NCI-H748 treated with DMSO at 0.1 percent for 48 hours (cell line): ENCODE measurements at regions not wholly inside any gene's neighbourhood (a gene's known extent, or its start where the extent isn't known, plus 50 kb on each side); places are given as distances from the start of the nearest gene placed in this dataset.
"Not testable (repeated sequence)": the region's sequence is repeated elsewhere in the genome, so short reads cannot be mapped to it uniquely, and the experiment has no call there.

Source experiments
- DNase-seq: peaks from one replicate; lab custom pipeline; 2025; lab: John Stamatoyannopoulos, UW

DNA sequence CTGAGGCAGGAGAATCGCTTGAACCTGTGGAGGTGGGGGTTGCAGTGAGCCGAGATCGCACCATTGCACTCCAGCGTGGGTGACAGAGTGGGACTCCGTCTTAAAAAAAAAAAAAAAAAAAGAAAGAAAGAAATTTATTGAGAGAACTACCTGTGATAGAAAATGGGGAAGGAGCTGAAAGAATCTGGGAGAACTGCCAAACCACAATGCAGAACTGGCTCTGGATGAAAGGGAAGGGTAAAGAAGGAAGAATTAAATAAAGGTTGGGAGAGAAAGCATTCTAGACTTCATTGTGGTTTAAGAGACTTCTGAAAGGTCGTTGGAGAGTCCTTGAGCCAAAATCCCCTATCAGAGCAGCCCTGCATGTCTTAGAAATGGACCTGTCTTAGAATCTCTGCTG lies 567.9 kb upstream of the HTR2C start:
- DNase-seq: no peak

DNA sequence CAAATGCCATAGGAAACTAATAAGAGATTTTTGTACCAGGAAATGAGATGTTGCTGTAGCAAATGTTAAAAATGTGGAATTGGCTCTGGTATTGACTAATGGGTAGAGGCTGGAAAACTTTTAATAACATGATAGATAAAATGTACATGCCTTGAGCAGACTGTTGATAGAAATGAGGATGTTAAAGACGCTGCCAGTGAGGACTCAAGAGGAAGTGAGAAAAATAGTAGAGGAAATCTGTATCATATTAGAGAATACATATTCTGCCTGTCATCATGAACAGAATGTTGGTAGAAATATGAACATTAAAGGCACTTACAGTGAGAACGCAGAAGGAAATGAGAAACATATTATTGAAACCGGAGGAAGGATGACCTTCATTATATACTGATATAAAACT lies 577.2 kb upstream of the HTR2C start:
- DNase-seq: no peak

DNA sequence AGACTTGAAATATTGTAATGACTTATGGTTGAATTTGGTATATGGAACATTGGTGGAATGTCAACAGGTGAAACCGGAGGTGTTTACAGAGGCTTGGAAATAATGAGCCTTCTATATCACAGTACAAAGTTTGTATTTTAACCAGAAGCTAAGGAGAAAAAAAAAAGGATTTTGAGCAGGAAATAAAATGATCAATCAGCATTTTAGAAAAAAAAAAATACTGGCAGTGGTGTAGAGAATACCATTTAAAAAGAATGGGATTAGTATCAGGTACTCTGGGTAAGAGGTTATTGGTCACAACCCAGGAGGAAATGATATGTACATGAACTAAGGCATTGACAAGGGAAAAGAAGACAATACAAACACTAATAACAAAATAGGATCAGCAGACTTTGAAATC lies 587.1 kb upstream of the HTR2C start:
- no peak for DNase-seq

DNA sequence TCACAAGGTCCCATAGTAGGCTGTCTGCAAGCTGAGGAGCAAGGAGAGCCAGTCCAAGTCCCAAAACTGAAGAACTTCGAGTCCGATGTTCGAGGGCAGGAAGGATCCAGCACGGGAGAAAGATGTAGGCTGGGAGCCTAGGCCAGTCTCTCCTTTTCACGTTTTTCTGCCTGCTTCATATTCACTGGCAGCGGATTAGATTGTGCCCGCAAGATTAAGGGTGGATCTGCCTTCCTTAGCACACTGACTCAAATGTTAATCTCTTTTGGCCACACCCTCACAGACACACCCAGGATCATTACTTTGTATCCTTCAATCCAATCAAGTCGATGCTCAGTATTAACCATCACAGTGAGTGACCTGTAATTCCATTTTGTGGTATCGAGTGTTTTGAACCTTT lies 592.2 kb upstream of the HTR2C start:
- not testable (repeated sequence) for DNase-seq

DNA sequence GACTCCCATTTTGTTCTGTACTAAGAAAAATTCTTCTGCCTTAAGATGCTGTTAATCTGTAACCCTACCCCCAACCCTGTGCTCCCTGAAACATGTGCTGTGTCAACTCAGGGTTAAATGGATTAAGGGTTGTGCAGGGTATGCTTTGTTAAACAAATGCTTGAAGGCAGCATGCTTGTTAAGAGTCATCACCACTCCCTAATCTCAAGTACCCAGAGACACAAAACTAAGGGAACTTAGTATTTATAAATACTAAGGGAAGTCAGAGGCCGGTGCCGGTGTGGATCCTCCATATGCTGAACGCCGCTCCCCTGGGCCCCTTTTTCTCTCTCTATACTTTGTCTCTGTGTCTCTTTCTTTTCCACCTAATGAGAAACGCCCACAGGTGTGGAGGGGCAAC lies 593.2 kb upstream of the HTR2C start:
- not testable (repeated sequence) for DNase-seq

DNA sequence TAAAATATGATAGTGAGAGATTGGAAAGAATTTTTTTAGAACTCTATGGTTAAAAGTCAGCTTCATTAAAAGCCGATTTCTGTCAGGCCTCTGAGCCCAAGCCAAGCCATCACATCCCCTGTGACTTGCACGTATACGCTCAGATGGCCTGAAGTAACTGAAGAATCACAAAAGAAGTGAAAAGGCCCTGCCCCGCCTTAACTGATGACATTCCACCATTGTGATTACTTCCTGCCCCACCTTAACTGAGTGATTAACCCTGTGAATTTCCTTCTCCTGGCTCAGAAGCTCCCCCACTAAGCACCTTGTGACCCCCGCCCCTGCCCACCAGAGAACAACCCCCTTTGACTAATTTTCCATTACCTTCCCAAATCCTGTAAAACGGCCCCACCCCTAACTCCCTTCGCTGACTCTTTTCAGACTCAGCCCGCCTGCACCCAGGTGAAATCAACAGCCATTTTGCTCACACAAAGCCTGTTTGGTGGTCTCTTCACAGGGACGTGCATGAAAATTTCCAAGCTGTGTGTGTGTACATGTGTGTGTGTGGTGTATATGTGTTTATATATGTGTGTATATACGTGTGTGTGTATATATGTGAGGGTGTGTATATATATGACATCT lies 595.5 kb upstream of the HTR2C start:
- DNase-seq: not testable (repeated sequence)

DNA sequence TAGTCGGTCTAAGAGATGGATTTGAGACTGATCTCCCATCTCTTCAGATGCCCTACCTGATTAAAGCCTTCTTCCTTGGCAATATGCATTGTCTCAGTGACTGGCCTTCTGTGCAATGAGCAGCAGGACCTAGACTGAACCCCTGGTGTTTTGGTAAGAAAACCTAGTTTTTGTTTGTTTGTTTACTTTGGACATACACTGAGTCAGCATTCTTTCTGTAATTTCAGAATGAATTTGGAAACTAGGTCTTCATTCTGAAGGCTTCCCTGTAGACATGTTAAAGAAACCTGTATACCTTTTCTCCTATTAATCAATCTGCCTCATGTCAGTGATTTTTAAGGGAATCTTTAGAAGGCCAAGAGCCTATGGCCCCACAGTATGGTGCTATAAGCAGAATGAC lies 597.5 kb upstream of the HTR2C start:
- DNase-seq: no peak

DNA sequence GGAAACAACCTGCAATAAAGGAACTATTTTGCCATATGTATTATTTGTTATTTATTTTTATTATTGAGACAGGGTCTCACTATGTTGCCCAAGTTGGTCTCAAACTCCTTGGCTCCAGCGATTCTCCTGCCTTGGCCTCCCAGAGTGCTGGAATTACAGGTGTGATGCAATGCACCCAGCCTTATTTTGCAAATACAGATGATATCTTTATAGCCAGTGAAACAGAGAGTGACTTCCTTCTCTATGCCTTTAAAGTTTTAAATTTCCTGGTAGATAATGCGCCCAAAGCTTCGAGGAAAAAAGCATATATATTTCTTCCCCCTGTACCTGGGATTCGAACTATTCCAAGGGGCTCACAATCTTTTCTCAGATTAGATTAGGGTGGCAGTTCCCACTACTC lies 601.1 kb upstream of the HTR2C start:
- DNase-seq: no peak

DNA sequence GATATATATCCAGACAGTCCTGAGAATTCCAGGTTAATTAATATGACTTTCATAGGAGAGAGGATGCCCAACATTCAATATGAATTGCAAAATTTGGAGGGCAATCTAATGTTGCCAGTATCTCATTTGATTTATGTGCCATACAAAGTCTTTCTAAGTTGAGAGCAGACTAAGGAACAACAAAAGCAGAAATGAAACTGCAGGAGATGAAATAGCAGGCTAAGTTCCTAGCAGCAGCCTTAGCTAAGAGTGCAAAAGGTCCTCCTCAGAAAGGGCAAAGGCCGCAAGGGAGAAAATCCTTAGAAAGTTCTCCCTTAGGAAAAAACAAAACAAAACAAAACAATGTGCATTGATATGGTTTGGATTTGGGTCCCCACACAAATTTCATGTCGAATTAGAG lies 602.9 kb upstream of the HTR2C start:
- no peak for DNase-seq

DNA sequence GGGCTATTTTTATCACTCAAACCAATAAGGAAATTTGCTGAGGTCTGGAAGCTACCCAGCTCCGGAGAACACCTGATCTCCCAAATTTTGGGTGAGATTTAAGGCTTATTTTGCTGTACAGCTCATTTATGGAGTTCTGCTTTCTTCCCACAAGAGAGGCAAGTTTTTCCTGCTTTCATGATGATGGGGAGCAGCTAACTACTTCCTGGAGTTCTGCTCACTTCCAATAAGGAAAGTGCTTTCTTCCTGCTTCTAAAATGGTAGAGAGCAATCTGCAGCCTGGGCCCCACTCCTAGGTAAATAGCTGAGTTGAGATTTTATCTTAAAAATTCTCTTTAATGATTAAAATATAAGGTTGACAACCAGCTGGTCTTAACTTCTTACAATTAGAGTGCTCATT lies 606.0 kb upstream of the HTR2C start:
- DNase-seq: no peak

DNA sequence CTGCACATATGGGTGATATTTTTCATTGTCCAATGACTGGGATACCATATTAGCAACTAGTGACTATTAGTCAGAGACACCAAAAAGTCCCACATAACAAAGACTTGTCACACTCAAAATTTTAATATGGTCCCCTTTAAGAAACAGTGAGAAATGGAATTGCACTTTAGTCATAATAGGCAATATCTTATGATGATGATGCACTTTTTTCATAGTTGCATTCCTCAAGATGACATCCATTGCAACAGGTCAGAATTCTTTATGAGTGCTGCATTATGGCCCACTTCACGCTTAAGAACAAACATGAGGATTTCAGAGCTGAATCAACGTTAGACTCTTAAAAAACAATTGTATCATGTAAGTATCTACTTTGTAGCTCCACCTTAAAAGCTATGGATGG lies 608.4 kb upstream of the HTR2C start:
- no peak for DNase-seq

DNA sequence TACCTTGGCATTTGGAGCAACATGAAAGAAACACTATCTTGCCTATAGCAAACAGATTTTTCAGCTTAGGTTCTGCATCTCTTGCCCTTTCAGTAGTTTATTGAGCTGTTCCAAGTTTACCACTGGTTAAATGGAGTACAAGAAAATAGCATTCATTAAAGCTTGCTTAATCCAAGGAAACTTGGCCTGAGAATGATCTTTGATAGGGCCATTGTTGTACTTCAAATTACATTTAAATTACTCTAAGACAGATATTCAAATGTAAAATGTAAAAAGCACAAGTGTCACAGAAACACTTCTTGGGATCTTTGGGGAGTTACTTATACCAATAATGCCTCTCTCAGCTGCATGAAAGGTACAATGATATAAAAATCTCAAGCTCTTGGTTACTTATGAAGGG lies 609.0 kb upstream of the HTR2C start:
- no peak for DNase-seq

DNA sequence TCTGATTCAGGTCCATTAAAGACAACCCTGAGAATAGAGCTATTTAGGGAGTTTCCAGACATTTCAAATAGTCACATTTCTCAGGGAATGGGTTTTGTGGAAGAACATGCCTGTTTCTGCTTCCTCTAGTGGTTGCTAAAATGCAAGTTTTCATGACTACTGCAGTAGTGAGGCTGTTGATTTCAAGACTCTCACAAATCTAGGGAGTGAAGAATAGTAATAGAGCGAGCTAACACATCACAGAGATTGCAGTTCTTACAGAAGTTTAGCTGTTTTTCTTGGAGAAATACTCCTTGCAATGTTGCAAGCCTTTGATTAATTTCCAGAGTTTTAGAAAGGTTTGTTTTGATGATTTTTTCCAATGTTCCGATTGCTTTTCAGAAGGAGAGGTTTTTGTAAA lies 610.2 kb upstream of the HTR2C start:
- no peak for DNase-seq

DNA sequence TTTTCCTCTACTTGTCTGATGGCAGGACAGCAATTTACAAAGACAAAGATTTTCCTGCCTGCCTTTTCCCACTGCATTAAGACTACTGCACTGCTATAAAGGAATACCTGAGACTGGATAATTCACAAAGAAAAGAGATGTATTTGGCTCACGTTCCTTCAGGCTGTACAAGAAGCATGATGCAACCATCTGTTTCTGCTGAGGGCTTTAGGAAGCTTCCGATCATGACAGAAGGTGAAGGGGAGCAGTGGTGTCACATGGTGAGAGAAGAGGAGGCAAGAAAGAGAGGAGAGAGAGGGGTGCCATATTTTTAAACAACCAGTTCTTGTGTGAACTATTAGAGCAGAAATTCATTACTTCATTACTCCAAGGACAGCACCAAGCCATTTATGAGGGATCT lies 617.1 kb upstream of the HTR2C start:
- DNase-seq: no peak

DNA sequence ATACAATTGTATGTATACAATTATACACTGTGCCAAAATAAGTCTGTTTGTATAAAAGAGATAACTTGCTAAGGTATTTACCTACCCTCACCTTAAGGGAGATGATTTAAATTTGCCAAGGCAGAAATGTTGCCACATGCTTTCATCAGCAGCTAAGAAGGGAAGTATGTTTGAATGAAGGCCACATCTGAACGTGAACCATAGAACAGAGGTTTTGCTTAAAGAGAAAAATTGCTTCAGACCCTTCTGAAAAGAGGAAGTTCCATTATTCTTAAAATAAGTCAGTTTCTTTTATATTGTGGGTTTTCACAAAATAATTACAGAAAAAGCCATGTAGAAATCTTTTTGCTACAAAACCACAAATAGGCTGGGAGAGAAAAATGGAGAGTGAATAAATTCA lies 621.5 kb upstream of the HTR2C start:
- DNase-seq: no peak

DNA sequence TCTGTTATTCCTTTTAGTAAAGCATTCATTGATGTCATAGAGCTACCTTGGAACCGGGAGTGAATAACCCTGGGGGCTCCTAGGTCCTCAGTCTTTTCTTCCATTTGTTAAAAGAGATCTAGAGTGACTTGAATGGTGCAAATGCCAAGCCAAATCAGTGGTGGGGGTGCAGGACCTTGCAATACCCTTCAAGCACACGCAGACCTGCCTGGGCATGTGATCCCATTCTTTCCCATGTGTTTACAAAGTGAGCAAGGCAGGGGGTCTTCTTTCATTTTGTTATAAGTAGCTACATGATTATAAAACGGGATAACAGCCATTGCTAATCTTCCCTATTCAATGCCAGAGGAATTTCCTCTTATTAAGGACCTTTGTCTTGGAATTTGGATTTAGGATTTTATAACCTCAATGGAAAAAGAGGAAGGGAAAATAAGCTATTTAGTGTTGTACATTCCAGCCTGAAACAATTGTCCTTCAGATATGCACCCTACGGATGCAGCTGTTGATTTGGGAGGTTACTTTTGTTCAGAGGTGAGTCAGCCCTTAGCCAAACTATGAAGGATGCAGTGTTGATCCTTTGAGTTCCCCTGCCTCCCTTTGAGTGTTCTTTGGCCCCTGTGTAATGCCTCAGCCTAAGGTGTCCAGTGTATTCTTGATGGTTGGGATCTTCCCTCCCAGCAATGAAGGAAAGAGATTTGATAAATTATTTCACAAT lies 623.8 kb upstream of the HTR2C start:
- DNase-seq: no peak

DNA sequence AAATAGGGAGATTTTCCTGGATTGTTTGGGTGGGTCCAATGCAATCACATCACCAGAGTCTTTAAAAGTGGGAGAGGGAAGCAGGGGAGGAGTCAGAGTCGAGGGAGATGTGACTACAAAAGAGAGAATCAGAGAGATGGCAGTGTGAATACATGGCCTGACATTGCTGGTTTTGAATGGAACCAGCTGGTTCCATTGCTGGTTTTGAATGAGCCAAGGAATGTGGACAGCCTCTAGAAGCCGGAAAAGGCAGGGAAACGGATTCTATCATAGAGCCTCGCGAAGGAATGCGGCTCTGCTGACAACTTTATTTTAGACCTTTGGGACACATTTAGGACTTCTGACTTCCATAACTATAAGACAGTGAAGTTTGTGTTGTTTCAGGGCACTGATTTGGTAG lies 627.0 kb upstream of the HTR2C start:
- DNase-seq: no peak

DNA sequence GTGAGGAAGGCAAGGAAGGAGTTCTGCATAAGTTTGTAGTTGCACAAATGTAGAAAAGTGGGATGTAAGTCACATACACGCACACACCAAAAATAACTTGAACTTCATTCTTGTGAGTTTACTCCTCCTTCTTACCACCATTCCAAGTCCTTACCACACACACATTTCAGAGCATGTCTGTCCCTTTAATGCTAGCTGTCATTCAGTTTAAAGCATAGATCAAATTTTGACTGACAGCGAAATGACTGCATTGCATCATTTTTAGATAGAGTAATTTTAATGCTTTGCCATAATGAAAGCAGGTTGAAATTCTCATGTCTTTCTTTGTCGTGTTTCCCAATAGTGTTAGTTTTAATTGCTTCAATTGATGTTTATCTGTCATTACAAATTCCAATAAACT lies 629.6 kb upstream of the HTR2C start:
- DNase-seq: no peak

DNA sequence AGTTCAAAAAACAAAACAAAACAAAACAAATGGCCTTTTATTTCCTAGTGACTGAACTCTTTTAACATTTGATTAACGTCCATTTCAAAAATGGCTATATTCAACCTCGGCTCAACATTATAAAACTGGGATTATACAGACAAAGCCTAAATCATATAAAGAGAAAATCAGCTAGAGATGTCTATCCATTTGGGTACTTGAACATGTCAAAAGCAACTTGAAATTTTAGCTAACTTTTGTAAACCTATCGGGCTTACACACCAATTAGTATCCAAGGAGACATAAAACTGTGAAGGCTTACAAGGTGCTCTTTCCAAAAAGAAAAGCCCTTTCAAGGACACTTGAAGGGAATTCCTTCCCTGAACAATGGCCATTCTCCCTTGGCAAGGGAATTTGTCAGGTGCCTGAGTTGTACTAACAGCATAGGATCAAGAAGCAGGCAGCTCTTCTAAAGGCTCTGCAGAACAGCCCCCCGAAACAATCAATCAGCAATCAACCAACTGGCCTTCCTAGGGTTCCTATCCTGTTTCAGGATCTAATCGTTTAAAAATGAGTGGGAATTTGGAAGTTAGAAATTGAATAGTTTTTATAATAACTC lies 633.7 kb upstream of the HTR2C start:
- no peak for DNase-seq

DNA sequence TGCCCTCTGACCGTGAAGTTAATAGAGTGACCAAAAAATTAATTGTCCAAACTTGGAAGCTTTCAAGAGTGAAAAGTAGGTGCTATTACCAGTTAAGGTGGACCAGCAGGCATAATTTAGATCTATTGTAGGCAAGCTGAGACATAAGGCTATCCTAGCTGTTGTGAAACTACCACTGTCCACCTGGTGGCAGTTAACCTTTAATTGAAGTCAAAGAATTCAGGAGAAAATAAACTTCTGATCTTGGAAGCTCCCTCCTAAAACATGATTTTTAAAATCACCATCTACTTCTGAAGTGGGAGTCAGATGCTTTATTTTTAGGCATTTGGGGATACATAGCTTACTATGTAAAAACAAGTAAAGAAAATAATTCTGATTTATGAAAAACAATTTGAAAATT lies 636.3 kb upstream of the HTR2C start:
- DNase-seq: no peak

DNA sequence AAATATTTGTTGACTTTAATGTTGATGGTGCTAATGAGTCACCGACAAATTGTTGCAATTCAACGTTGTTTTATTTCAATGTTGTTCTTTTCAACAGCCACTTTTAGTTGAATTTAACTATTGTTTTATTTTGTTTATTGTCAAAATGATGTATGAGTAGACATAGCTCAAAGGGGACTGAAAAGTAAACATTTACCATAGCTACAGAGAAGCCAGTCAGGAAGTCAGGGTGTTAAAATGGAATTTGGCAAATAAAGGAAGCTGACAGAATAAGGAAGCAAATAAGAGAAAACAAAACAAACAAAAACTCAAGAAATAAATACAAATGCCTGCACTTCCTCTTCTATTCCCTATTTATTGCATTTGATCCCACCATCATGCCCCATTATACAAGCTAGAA lies 648.4 kb upstream of the HTR2C start:
- DNase-seq: no peak

DNA sequence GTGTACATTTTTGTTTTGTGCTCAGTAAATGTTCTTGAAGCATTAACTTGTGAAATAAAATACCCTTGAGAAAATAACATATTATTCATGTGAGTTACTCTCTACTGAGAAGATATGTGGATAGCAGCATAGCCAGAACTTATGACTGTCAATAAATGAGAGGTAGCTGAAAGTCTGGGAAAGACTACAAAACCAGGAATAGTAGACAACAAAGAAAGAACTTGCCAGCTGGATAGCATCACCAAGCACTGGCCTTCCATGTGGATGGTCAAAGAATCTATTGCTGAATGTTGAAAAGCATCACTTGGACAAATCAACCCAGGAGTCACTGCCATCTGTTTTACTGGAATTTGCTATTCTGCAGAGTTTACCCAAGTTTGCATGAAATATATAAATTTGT lies 650.0 kb upstream of the HTR2C start:
- no peak for DNase-seq

DNA sequence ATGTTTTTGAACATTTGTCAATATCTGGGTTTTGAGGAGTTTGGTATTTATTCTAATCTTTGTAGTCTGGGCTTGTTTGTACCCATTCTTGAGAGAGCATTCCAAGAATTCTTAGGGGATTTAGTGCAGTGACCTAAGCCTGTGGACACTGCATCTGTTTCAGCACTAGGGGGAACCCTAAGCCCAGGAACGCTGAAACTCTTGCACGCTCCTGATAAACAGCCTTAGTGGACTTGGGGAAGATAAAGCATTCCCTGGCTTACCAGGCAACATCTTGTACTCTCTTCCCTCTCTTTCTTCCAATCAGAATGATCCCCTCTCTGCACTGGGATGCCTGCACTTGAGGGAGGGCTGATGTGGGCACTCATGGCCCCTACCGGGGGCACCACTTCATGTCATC lies 654.9 kb upstream of the HTR2C start:
- DNase-seq: no peak

DNA sequence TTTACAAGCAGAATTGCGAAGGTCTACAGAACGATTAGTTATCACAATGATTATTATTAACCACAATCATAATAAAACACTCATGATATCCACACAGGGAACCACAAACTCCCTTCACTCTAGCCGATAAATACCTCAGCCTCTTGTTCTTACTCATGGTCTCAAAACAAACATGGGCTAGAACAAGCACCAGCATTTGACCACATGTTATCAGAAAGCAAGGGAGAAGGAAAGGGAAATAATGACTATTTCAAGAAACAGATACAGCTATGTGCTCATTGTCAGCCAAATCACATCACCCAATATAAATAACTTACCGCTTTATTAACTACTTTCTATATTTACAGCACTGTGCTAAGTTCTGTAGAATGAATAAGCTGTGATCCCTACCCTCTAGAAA lies 663.2 kb upstream of the HTR2C start:
- no peak for DNase-seq
